GM20431 (cell line): ENCODE measurements at regions not wholly inside any gene's neighbourhood (a gene's known extent, or its start where the extent isn't known, plus 50 kb on each side); places are given as distances from the start of the nearest gene placed in this dataset.

Source experiments
- in situ Hi-C: fragments of 300-500 bp; cut with MseI, MboI; formaldehyde crosslinking; loops from one replicate; pipeline ENCODE4 v1.15.0; 2020; ENCODE audit warnings: low sequenced_read_pairs; ENCODE audit not compliant: unreplicated experiment

- in situ Hi-C loops: no loop called here
These were observed 493.0 kb upstream of the NR2F2 start for GRCh38 chr15:95837341-95838004.

- in situ Hi-C loops: no loop called here
These were observed 491.1 kb upstream of the NR2F2 start for GRCh38 chr15:95839367-95839782.

GRCh38 chr15:95840004-95840403 lies 490.5 kb upstream of the NR2F2 start:
- in situ Hi-C loops: no loop called here

GRCh38 chr15:95840855-95841254 lies 489.6 kb upstream of the NR2F2 start:
- in situ Hi-C loops: no loop called here

- in situ Hi-C loops: no loop called here
These were observed 487.9 kb upstream of the NR2F2 start for GRCh38 chr15:95842576-95842975.

GRCh38 chr15:95843241-95843910 lies 487.1 kb upstream of the NR2F2 start:
- in situ Hi-C loops: no loop called here

GRCh38 chr15:95845862-95846515 lies 484.5 kb upstream of the NR2F2 start:
- in situ Hi-C loops: no loop called here

- in situ Hi-C loops: no loop called here
These were observed 482.4 kb upstream of the NR2F2 start for GRCh38 chr15:95848126-95848525.

- in situ Hi-C loops: no loop called here
These were observed 479.7 kb upstream of the NR2F2 start for GRCh38 chr15:95850837-95851236.

- in situ Hi-C loops: no loop called here
These were observed 477.1 kb upstream of the NR2F2 start for GRCh38 chr15:95853350-95853749.

GRCh38 chr15:95857124-95857757 lies 473.3 kb upstream of the NR2F2 start:
- in situ Hi-C loops: no loop called here

- in situ Hi-C loops: no loop called here
These were observed 472.7 kb upstream of the NR2F2 start for GRCh38 chr15:95857758-95858157.

GRCh38 chr15:95860406-95860805 lies 470.1 kb upstream of the NR2F2 start:
- in situ Hi-C loops: no loop called here

GRCh38 chr15:95864467-95864886 lies 466.0 kb upstream of the NR2F2 start:
- in situ Hi-C loops: no loop called here

- in situ Hi-C loops: no loop called here
These were observed 465.2 kb upstream of the NR2F2 start for GRCh38 chr15:95865330-95865739.

- in situ Hi-C loops: no loop called here
These were observed 463.6 kb upstream of the NR2F2 start for GRCh38 chr15:95866711-95867440.

GRCh38 chr15:95868450-95868849 lies 462.1 kb upstream of the NR2F2 start:
- in situ Hi-C loops: no loop called here

GRCh38 chr15:95868970-95869369 lies 461.5 kb upstream of the NR2F2 start:
- in situ Hi-C loops: no loop called here

- in situ Hi-C loops: no loop called here
These were observed 460.6 kb upstream of the NR2F2 start for GRCh38 chr15:95869920-95870319.

GRCh38 chr15:95872366-95872771 lies 458.1 kb upstream of the NR2F2 start:
- in situ Hi-C loops: no loop called here
